GM18505 (cell line): ENCODE measurements at regions not wholly inside any gene's neighbourhood (a gene's known extent, or its start where the extent isn't known, plus 50 kb on each side); places are given as distances from the start of the nearest gene placed in this dataset.
A peak's percentile ranks its signal among the peaks of the same experiment; 100 is the strongest.
"Not testable (repeated sequence)": the region's sequence is repeated elsewhere in the genome, so short reads cannot be mapped to it uniquely, and the experiment has no call there.

Experiments
- ATAC-seq: cut with Tn5 transposase; IDR thresholded peaks from one replicate; pipeline ENCODE4 v1.9.1; 2021; ENCODE audit not compliant: unreplicated experiment
- POLR2A ChIP-seq: IDR thresholded peaks from 4 replicates; pipeline ENCODE4 v1.6.1; 2011; ENCODE audit warnings: borderline replicate concordance; ENCODE audit not compliant: insufficient read depth, insufficient read length; ENCODE audit errors: extremely low read depth

- no peak for ATAC-seq
- no peak for TF ChIP-seq POLR2A
Observed at GRCh38 chr4:127394516-127394915, 238.2 kb upstream of the INTU start.

GRCh38 chr4:127400276-127400675 lies 232.5 kb upstream of the INTU start:
- no peak for ATAC-seq
- TF ChIP-seq POLR2A: no peak

GRCh38 chr4:127400731-127401346 lies 231.9 kb upstream of the INTU start:
- peak; percentile 89 for ATAC-seq
- TF ChIP-seq POLR2A: no peak

GRCh38 chr4:127403471-127404084 lies 229.2 kb upstream of the INTU start:
- no peak for TF ChIP-seq POLR2A
- no peak for ATAC-seq

- TF ChIP-seq POLR2A: no peak
- no peak for ATAC-seq
Observed at GRCh38 chr4:127406187-127406586, 226.6 kb upstream of the INTU start.

- ATAC-seq: not testable (repeated sequence)
Observed at GRCh38 chr4:127407572-127407971, 225.2 kb upstream of the INTU start.

GRCh38 chr4:127410201-127410600 lies 222.6 kb upstream of the INTU start:
- no peak for ATAC-seq
- no peak for TF ChIP-seq POLR2A

- ATAC-seq: no peak
- TF ChIP-seq POLR2A: no peak
Observed at GRCh38 chr4:127410644-127411043, 222.1 kb upstream of the INTU start.

GRCh38 chr4:127414951-127415606 lies 217.7 kb upstream of the INTU start:
- ATAC-seq: no peak
- TF ChIP-seq POLR2A: no peak

GRCh38 chr4:127416115-127416514 lies 216.6 kb upstream of the INTU start:
- no peak for ATAC-seq
- TF ChIP-seq POLR2A: no peak

GRCh38 chr4:127417885-127418535 lies 214.7 kb upstream of the INTU start:
- TF ChIP-seq POLR2A: no peak

GRCh38 chr4:127419431-127419830 lies 213.3 kb upstream of the INTU start:
- no peak for ATAC-seq
- no peak for TF ChIP-seq POLR2A

More at GRCh38 chr4:127417885-127418535, 214.7 kb upstream of the INTU start:
- ATAC-seq: no peak

GRCh38 chr4:127421437-127421836 lies 211.3 kb upstream of the INTU start:
- ATAC-seq: no peak
- no peak for TF ChIP-seq POLR2A

- no peak for TF ChIP-seq POLR2A
- ATAC-seq: no peak
Observed at GRCh38 chr4:127425202-127425845, 207.4 kb upstream of the INTU start.

GRCh38 chr4:127425851-127426250 lies 206.9 kb upstream of the INTU start:
- ATAC-seq: no peak
- no peak for TF ChIP-seq POLR2A
